ENCODE measurements at regions not wholly inside any gene's neighbourhood (a gene's known extent, or its start where the extent isn't known, plus 50 kb on each side); places are given as distances from the start of the nearest gene placed in this dataset.

DNA sequence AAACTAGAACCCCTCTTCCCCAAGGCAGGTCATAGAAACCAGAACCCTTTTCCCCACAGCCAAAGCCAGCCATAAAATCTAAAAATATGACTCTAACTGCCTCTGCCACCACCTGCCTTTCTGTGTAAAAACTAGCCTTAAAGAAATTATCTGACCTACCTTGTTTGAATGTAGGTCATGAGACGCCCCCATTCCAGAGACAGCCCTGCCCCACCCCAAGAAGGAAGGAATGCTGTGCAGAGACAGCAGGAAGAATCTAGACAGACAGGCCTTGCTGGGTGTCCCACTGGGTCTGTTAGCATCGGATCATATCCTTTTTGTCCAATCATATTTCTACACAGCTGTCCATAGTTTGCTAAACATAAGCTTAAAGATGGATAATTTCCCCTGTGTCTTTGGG is 128.4 kb upstream of the RAB4A start:
- Histone ChIP-seq H3K4me3 (no peak overlapping the region), H3K27me3 (no peaks in the 10 kb centered on the region), H3K4me1 (no peaks in the 10 kb centered on the region), H3K36me3 (no peaks in the 10 kb centered on the region), H3K27ac (no peak overlapping the region), H3K9me3 (no peaks in the 10 kb centered on the region)
- no peak for ATAC-seq
- intact Hi-C loops (cut with DNase I), result no loop called here
- DNase-seq, result no peak
- TF ChIP-seq CTCF (IDR thresholded peaks at IDR 0.05), result no peak

DNA sequence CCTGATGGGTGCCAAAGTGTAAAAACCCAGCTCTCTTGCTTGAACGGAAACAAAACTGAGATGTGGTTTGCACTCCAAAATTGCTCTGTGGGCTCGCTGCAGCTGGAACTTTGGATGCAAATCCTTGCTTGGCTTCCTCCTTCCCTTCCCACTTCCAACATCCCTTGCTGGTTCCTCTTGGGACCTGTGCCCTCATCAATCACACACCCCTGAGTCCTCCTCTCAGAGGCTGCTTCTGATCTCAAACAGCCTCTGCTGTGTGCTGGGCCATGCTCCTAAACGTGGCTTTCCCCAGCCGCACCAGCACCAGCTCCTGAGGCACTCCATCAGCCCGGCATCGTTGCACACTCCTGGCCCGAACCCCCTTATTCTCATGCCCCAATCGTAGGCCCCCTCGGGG is 124.3 kb upstream of the RAB4A start:
- intact Hi-C loops (cut with DNase I), result no loop called here
- Histone ChIP-seq H3K36me3 (no peaks in the 10 kb centered on the region), H3K27ac (no peak overlapping the region), H3K4me1 (no peaks in the 10 kb centered on the region), H3K4me3 (no peak overlapping the region), H3K9me3 (no peaks in the 10 kb centered on the region), H3K27me3 (peaks cover 4% of the 10 kb centered on the region)
- DNase-seq, result no peak
- no peak for ATAC-seq
- no peak for TF ChIP-seq CTCF (IDR thresholded peaks at IDR 0.05)

DNA sequence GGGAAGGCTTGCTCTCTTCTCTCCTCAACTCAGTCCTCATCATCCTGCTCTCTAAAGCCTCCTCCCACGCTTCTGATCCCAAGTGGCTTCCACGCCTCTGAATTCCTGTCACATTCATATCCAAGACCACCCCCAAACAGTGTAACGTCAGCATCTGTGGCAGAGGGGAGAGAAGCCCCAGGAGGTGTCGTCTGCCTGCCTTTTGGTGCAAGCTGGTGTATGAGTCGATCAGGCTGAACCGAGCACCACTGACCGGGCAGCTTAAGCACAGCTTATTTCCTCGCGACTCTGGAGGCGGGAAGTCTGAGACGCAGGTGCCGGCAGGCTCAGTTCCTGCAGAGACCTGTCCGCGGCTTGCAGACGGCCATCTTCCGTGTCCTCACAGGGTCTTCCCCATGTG is 123.8 kb upstream of the RAB4A start:
- ATAC-seq, result no peak
- DNase-seq, result no peak
- Histone ChIP-seq H3K36me3 (no peaks in the 10 kb centered on the region), H3K27ac (no peak overlapping the region), H3K4me3 (no peak overlapping the region), H3K27me3 (peaks cover 4% of the 10 kb centered on the region), H3K4me1 (no peaks in the 10 kb centered on the region), H3K9me3 (no peaks in the 10 kb centered on the region)
- TF ChIP-seq CTCF (IDR thresholded peaks at IDR 0.05), result no peak
- intact Hi-C loops (cut with DNase I), result no loop called here

DNA sequence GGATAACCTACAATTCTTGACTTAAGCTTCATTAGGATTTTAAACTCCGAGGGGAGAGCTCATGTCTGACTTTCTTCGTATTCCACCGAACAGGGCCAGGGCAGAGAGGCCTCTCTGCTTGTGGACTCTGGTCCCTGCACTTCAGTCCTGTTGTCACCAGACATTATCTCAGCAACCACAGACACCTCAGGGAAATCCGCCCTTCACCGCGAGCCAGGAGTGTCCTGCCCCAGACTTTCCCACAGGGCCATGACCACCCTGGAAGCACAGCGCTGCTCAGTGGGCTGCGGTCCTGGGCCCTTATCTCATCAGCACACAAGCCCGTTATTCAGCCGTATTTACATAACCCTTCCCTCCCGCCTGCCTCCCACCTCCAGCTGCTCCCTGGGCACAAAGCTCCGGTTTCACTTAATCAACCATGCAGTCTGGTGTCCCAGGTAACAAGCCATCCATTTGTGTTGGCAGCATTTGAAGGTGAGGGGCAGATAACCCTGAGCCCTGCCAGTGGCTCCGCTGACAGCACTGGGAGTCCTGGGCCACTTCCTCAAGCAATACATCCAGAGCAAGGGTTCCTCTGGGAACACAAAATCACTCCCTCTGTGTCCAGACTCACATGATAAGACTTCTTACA is 122.8 kb upstream of the RAB4A start:
- H3K4me3 ChIP-seq, result no peak overlapping the region
- peak; percentile 24 for ATAC-seq
- DNase-seq, result no peak
- H3K9me3 ChIP-seq, result no peaks in the 10 kb centered on the region
- no peaks in the 10 kb centered on the region for H3K36me3 ChIP-seq
- H3K4me1 ChIP-seq, result no peaks in the 10 kb centered on the region
- peaks cover 4% of the 10 kb centered on the region for H3K27me3 ChIP-seq
- H3K27ac ChIP-seq, result no peak overlapping the region
- intact Hi-C loops (cut with DNase I), result no loop called here
- TF ChIP-seq CTCF (IDR thresholded peaks at IDR 0.05), result no peak

- Histone ChIP-seq H3K4me1 (no peaks in the 10 kb centered on the region), H3K4me3 (no peak overlapping the region), H3K36me3 (no peaks in the 10 kb centered on the region), H3K9me3 (no peaks in the 10 kb centered on the region), H3K27ac (no peak overlapping the region), H3K27me3 (peaks cover 4% of the 10 kb centered on the region)
- TF ChIP-seq CTCF (IDR thresholded peaks at IDR 0.05), result no peak
- DNase-seq (no peak), ATAC-seq (no peak)
- intact Hi-C loops (cut with DNase I), result no loop called here
Measured at GRCh38 chr1:229148743-229149142, 122.2 kb upstream of the RAB4A start.

- intact Hi-C loops (cut with DNase I), result no loop called here
- no peak for TF ChIP-seq CTCF (IDR thresholded peaks at IDR 0.05)
Measured at GRCh38 chr1:229149435-229149834, 121.5 kb upstream of the RAB4A start.

More at GRCh38 chr1:229149435-229149834, 121.5 kb upstream of the RAB4A start:
- Histone ChIP-seq H3K4me3 (no peak overlapping the region), H3K27ac (no peak overlapping the region), H3K9me3 (no peaks in the 10 kb centered on the region), H3K36me3 (no peaks in the 10 kb centered on the region), H3K27me3 (peaks cover 4% of the 10 kb centered on the region), H3K4me1 (no peaks in the 10 kb centered on the region)
- ATAC-seq (no peak), DNase-seq (no peak)

All from upper lobe of right lung (tissue), 1 donor.